SK-N-DZ (cell line): ENCODE measurements at regions not wholly inside any gene's neighbourhood (a gene's known extent, or its start where the extent isn't known, plus 50 kb on each side); places are given as distances from the start of the nearest gene placed in this dataset.

Experiments
- DNase-seq: peaks from one replicate; pipeline ENCODE4 v3.0.0-alpha.2; 2015; ENCODE audit warnings: low spot score

GRCh38 chr2:6401301-6401700, 464.4 kb downstream of the CMPK2 start:
- DNase-seq: no peak

- DNase-seq: no peak
Measured at GRCh38 chr2:6408057-6408456, 457.6 kb downstream of the CMPK2 start.

- no peak for DNase-seq
Measured at GRCh38 chr2:6410313-6410712, 455.4 kb downstream of the CMPK2 start.

- DNase-seq: no peak
Measured at GRCh38 chr2:6412533-6413091, 453.1 kb downstream of the CMPK2 start.

- no peak for DNase-seq
Measured at GRCh38 chr2:6417050-6417449, 448.7 kb downstream of the CMPK2 start.

- DNase-seq: peak; percentile 5
Measured at GRCh38 chr2:6418291-6418690, 447.4 kb downstream of the CMPK2 start.

GRCh38 chr2:6421138-6421730, 444.5 kb downstream of the CMPK2 start:
- no peak for DNase-seq

GRCh38 chr2:6421888-6422287, 443.8 kb downstream of the CMPK2 start:
- no peak for DNase-seq

GRCh38 chr2:6423157-6423556, 442.6 kb downstream of the CMPK2 start:
- no peak for DNase-seq

- DNase-seq: no peak
Measured at GRCh38 chr2:6423944-6424343, 441.8 kb downstream of the CMPK2 start.

- no peak for DNase-seq
Measured at GRCh38 chr2:6425032-6425431, 440.7 kb downstream of the CMPK2 start.

GRCh38 chr2:6429210-6429986, 436.3 kb downstream of the CMPK2 start:
- DNase-seq: no peak

- no peak for DNase-seq
Measured at GRCh38 chr2:6434438-6434837, 431.3 kb downstream of the CMPK2 start.

GRCh38 chr2:6441800-6442199, 423.9 kb downstream of the CMPK2 start:
- DNase-seq: no peak

GRCh38 chr2:6442252-6442985, 423.3 kb downstream of the CMPK2 start:
- no peak for DNase-seq

- DNase-seq: no peak
Measured at GRCh38 chr2:6443061-6443823, 422.5 kb downstream of the CMPK2 start.

GRCh38 chr2:6444514-6444913, 421.2 kb downstream of the CMPK2 start:
- no peak for DNase-seq

- no peak for DNase-seq
Measured at GRCh38 chr2:6445156-6445555, 420.6 kb downstream of the CMPK2 start.

GRCh38 chr2:6446938-6447608, 418.6 kb downstream of the CMPK2 start:
- no peak for DNase-seq

GRCh38 chr2:6448893-6449292, 416.8 kb downstream of the CMPK2 start:
- DNase-seq: no peak

GRCh38 chr2:6449343-6449742, 416.4 kb downstream of the CMPK2 start:
- no peak for DNase-seq
